ENCODE measurements at regions not wholly inside any gene's neighbourhood (a gene's known extent, or its start where the extent isn't known, plus 50 kb on each side); places are given as distances from the start of the nearest gene placed in this dataset.

DNA sequence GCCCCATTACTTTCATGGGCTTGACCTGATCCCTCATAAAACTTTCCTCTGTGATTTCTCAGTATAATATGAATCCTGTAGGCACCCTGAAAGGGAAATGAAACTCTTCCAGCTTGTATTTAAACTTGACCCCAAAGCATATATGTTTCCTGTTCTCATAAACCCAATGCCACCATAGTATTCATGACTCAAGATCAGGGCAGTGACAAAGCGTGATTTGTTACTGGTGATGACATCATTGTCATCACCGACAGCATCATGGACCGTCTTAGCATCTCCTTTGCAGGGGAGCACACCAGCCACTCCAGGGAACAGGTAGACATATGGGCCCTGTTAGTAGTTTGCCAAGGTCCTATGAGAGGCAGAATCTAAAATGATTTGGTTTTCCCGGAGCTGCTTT, 741.2 kb downstream of the NR2F2 start:
- TF ChIP-seq, protein P1, sequence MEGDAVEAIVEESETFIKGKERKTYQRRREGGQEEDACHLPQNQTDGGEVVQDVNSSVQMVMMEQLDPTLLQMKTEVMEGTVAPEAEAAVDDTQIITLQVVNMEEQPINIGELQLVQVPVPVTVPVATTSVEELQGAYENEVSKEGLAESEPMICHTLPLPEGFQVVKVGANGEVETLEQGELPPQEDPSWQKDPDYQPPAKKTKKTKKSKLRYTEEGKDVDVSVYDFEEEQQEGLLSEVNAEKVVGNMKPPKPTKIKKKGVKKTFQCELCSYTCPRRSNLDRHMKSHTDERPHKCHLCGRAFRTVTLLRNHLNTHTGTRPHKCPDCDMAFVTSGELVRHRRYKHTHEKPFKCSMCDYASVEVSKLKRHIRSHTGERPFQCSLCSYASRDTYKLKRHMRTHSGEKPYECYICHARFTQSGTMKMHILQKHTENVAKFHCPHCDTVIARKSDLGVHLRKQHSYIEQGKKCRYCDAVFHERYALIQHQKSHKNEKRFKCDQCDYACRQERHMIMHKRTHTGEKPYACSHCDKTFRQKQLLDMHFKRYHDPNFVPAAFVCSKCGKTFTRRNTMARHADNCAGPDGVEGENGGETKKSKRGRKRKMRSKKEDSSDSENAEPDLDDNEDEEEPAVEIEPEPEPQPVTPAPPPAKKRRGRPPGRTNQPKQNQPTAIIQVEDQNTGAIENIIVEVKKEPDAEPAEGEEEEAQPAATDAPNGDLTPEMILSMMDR (IDR thresholded peaks at IDR 0.05; ENCODE audit: extremely low read depth in 1 of 2, insufficient read depth in 1 of 2, low read depth in 1 of 2, low read length in 2 of 2) = no peak
- TF ChIP-seq POLR2A (IDR thresholded peaks at IDR 0.05; ENCODE audit: low read depth, low read length) = no peak
- no peak for TF ChIP-seq EZH2 (IDR thresholded peaks at IDR 0.05; ENCODE audit: borderline replicate concordance, low read depth, low read length, severe bottlenecking)
- no peak for TF ChIP-seq POLR2AphosphoS5 (IDR thresholded peaks at IDR 0.05; ENCODE audit: insufficient read depth, low read depth, low read length)
- TF ChIP-seq, protein P2, sequence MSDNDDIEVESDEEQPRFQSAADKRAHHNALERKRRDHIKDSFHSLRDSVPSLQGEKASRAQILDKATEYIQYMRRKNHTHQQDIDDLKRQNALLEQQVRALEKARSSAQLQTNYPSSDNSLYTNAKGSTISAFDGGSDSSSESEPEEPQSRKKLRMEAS (IDR thresholded peaks at IDR 0.05; ENCODE audit: insufficient read depth, insufficient read length) = no peak
- TF ChIP-seq JUN (IDR thresholded peaks at IDR 0.05; ENCODE audit: borderline replicate concordance, insufficient read depth, insufficient read length, low read depth) = no peak
- TF ChIP-seq MYC (IDR thresholded peaks at IDR 0.05; ENCODE audit: low read depth, low read length) = no peak
- TF ChIP-seq FOS (IDR thresholded peaks at IDR 0.05; ENCODE audit: borderline replicate concordance, insufficient read depth, low read length) = no peak

Measured in endothelial cell of umbilical vein (primary cell).